ENCODE measurements at regions not wholly inside any gene's neighbourhood (a gene's known extent, or its start where the extent isn't known, plus 50 kb on each side); places are given as distances from the start of the nearest gene placed in this dataset.

DNA sequence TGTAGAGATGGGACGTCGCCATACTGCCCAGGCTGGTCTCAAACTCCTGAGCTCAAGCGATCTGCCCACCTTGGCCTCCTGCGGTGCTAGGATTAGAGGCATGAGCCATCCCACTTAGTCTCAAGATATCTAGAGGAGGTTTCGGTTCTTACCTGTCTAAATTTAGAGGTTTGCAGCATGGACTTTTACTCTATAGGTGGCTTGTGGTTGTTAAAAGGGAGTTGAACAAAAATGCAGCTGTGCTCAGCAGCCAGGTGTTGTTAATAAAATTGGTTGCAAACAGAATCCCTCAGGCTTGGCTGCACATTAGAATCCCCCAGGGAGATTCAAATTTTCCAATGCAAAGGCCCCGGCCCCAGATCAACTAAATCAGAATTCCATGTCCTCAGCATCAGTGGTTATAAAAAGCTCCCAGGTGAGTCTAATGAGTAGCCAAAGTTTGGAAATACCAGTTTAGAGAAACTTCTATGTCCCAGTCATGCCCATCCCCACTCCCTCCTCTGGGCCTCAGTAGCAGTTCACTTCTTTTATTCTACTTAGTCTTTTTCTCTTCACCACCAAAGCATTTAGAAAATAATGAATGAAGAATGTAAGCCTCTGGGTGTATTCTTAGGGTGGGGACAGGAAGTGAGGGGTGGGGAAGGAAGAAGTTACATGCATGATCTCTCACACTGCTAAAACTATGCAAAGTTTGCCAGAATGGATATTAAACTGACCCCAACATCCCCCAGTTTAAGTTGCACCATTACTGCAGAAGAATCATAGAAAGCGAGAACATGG, 471.0 kb downstream of the COG6 start:
- TF ChIP-seq EZH2 (IDR thresholded peaks at IDR 0.05; ENCODE audit: low read depth, unreplicated experiment) (no peak), EZH2phosphoT487 (IDR thresholded peaks at IDR 0.05; ENCODE audit: unreplicated experiment) (no peak), NANOG (IDR thresholded peaks at IDR 0.05; ENCODE audit: borderline replicate concordance) (no peak), STAT1 (IDR thresholded peaks at IDR 0.05; ENCODE audit: unreplicated experiment) (no peak), CREB1 (CRISPR knock-in tag; IDR thresholded peaks at IDR 0.05; ENCODE audit: low read depth) (no peak), POLR2AphosphoS5 (IDR thresholded peaks at IDR 0.05; ENCODE audit: low read depth) (no peak), JUNB (IDR thresholded peaks at IDR 0.05; ENCODE audit: unreplicated experiment) (no peak), ZNF331 (CRISPR knock-in tag; IDR thresholded peaks at IDR 0.05; ENCODE audit: low read depth) (no peak), ETS1 (IDR thresholded peaks at IDR 0.05) (no peak), ZNF114 (CRISPR knock-in tag; IDR thresholded peaks at IDR 0.05) (no peak), ZNF462 (CRISPR knock-in tag; IDR thresholded peaks at IDR 0.05) (no peak)
- TF ChIP-seq, protein P1, sequence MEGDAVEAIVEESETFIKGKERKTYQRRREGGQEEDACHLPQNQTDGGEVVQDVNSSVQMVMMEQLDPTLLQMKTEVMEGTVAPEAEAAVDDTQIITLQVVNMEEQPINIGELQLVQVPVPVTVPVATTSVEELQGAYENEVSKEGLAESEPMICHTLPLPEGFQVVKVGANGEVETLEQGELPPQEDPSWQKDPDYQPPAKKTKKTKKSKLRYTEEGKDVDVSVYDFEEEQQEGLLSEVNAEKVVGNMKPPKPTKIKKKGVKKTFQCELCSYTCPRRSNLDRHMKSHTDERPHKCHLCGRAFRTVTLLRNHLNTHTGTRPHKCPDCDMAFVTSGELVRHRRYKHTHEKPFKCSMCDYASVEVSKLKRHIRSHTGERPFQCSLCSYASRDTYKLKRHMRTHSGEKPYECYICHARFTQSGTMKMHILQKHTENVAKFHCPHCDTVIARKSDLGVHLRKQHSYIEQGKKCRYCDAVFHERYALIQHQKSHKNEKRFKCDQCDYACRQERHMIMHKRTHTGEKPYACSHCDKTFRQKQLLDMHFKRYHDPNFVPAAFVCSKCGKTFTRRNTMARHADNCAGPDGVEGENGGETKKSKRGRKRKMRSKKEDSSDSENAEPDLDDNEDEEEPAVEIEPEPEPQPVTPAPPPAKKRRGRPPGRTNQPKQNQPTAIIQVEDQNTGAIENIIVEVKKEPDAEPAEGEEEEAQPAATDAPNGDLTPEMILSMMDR (conservative IDR thresholded peaks at IDR 0.05; ENCODE audit: low read depth in 2 of 2) = no peak
- TF ChIP-seq, protein P2, sequence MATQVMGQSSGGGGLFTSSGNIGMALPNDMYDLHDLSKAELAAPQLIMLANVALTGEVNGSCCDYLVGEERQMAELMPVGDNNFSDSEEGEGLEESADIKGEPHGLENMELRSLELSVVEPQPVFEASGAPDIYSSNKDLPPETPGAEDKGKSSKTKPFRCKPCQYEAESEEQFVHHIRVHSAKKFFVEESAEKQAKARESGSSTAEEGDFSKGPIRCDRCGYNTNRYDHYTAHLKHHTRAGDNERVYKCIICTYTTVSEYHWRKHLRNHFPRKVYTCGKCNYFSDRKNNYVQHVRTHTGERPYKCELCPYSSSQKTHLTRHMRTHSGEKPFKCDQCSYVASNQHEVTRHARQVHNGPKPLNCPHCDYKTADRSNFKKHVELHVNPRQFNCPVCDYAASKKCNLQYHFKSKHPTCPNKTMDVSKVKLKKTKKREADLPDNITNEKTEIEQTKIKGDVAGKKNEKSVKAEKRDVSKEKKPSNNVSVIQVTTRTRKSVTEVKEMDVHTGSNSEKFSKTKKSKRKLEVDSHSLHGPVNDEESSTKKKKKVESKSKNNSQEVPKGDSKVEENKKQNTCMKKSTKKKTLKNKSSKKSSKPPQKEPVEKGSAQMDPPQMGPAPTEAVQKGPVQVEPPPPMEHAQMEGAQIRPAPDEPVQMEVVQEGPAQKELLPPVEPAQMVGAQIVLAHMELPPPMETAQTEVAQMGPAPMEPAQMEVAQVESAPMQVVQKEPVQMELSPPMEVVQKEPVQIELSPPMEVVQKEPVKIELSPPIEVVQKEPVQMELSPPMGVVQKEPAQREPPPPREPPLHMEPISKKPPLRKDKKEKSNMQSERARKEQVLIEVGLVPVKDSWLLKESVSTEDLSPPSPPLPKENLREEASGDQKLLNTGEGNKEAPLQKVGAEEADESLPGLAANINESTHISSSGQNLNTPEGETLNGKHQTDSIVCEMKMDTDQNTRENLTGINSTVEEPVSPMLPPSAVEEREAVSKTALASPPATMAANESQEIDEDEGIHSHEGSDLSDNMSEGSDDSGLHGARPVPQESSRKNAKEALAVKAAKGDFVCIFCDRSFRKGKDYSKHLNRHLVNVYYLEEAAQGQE (IDR thresholded peaks at IDR 0.05; ENCODE audit: unreplicated experiment) = no peak

All from GM23338 (cell line).